HG02852 (cell line): ENCODE measurements at regions not wholly inside any gene's neighbourhood (a gene's known extent, or its start where the extent isn't known, plus 50 kb on each side); places are given as distances from the start of the nearest gene placed in this dataset.
"Not testable (repeated sequence)": the region's sequence is repeated elsewhere in the genome, so short reads cannot be mapped to it uniquely, and the experiment has no call there.

Experiments
- ATAC-seq: cut with Tn5 transposase; IDR thresholded peaks from one replicate; pipeline ENCODE4 v1.9.1; 2021; ENCODE audit warnings: mild to moderate bottlenecking, moderate library complexity; ENCODE audit not compliant: unreplicated experiment

DNA sequence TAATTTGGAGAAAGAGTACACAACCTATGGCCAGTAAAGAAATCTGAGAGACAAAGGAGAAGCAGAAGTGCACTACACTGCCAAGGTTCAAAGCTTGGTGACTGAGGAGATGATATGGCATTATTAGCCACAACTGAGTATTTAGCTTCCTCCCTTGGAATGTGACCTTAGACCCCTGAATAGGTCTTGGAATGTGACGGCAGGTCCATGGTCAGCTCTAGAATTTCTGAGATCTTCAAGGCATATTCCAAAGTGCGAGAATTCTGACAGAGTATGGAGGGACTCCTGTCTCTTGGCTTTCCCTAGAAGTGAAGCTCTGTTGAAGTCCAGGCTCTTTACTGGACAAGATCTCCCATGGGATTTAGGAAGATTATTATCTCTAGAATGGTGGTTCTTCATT is 130.0 kb upstream of the FN1 start:
- no peak for ATAC-seq

DNA sequence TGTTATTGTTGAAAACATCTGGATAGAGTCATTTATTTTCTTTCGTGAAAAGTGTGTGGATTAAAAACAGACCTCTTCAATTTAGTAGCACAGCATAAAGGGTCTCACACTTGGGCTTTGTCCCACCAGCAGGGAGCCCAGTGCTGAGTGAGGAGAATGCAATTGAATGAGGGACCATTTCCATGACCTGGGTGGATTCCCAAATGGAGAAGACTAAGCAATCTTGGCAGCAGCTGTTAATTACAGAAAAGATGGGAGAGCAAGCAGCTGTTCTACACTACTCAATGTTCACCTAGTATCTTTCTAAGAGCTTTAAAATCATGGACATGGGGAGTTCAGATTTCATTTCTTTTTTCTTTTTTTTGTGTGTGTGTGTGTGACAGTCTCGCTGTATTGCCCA is 121.8 kb upstream of the FN1 start:
- no peak for ATAC-seq

DNA sequence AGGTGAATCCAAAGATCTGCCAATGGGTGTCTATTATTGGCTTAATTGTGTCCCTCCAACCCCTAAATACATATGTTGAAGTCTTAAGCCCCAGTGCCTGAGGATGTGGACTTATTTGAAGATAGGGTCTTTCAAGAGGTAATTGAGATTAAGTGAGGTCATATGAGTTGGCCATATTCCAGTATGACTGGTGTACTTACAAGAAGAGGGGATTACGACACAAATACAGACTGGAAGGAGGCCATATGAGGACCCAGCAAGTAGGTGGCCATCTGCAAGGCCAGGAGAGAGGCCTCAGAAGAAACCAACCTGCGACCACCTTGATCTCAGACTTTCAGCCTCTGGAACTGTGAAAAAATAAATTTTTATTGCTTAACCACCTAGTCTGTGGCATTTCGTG is 121.1 kb upstream of the FN1 start:
- no peak for ATAC-seq

DNA sequence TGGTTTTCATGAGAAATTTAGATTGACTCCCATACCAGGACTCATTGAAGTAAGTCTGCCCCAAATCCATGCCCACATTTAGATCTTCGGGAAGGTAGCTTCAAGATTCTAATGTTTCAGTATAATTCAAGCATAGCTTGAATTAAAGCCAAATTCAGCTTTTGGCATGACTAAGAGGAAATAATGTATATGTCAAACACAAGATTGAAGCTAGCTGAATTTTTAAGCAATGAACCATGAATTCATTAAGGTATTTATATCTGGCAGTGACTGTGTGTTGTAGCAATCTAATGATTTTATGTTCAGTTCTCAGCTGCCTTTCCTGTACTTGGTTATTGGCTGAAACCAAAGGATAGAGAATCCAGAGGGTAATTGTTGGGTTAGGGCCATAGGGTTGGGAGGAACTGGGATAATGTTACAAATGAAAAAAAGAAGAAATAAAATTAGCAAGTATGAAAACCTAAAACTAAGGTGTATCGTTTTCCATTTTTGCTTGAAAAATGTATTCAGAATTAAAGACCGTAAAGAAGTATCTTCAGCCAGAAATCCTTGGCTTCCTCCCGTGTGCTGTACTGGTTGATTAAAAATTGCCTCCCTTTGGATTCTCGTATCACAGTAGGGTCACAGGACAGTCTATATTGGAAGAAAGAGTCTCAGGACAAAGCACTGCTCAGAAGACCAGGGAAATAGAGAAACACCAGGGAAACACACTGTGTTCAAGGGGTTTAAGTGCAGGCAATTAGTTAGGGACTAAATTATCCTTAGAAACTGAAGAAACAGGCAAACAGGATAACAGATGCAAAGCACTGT is 119.0 kb upstream of the FN1 start:
- no peak for ATAC-seq

DNA sequence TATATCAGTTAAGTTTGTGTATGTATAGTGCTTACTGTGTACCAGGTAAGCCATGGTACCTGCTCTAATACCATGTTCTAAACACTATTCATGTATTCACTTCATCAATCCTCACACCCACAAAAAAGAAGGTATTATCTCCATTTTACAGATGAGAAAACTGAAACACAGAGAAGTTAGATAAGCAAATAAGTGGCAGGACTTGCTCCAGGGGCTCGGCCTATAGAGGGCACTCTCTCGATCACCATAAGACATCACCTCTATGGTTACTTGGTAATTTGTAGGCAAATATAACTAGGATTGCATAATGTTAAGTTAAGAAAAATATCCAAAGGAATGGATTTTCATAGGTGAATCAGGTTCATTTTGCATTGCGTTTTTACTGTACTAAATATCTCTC is 118.1 kb upstream of the FN1 start:
- ATAC-seq = no peak

DNA sequence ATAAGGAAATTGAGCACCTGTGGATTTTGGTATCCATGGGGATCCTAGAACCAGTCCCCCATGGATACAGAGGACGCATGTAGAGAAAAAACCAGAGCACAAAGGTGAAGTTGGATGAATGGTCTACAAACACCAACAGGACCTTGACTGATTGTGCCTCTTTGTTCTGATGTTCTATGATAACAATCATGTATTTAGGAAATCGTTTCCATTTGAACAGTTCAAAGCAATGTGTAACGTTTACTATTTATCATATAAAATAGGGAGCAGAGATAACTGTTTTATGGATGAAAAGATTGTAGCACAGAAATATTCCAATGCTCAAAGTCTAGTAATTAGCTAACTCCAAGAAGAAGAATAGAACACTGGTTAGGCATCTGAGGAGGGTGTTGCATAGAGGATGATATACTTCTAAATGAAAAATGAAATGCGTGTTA is 116.3 kb upstream of the FN1 start:
- ATAC-seq = no peak

DNA sequence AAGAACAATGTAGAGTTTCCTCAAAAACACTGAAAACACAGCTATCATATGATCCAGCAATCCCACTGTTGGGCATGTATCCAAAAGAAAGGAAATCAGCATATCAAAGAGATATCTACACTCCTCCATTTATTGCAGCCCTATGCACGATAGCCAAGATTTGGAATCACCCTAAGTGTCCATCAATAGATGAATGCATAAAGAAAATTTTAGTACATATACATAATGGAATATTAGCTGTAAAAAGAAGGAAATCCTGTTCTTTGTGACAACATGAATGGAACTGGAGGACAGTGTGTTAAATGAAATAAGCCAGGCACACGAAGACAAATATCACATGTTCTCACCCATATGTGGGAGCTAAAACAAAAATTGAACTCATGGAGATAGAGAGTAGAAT is 114.5 kb upstream of the FN1 start:
- ATAC-seq = no peak

DNA sequence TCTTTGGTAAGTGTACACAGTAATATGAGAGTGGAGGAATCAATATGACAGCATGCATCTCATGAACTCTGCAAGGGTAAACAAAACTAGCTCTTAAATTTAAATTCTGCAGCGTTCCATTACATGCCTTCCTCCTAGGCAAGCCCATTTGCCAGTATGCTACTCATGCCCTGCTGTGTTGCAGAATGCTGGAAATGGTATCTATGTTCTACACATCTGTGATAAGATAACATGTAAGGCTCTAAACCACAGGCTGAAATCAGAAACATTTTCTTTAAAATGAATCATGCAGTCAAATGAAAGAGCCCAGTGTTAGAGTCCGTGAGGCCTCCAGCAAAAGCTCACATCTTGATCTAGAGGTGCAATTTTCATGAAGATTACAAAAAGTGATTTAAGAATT is 112.8 kb upstream of the FN1 start:
- no peak for ATAC-seq

DNA sequence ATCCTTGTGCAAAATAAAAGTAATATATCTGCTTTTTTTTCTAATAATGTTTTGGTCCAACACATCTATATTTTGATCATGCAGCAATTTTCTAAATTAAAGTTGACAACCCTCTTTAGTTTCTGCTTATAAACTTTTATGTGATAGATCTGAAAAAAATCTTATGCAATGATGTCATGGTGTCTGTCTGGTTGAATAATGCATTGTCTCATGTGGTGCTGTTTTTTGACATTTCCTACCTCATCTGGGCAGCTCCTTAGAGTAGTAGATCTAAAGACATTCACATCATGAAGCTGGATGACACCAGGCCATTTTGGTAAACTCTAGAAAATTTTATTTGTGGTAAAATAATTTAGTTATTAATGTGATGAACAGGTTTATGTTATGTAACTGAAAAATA is 106.8 kb upstream of the FN1 start:
- no peak for ATAC-seq

DNA sequence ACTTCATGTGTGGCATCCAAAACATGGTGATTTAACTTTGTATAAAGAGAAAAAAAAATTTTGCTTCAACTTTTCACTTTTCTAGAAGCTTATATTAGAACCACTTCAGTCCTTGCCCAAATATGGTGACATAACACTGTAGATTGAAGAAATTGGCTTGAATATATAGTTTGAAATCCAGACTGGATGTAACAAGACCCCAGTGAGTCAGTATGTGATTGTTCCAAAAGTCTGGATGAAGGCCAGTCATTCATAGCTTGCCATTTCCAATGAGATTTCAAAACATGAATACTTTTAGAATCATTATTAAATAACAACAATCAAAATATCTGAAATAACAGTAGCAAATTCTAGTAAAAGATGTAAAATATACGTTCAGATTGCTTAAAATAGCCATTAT is 104.8 kb upstream of the FN1 start:
- no peak for ATAC-seq

DNA sequence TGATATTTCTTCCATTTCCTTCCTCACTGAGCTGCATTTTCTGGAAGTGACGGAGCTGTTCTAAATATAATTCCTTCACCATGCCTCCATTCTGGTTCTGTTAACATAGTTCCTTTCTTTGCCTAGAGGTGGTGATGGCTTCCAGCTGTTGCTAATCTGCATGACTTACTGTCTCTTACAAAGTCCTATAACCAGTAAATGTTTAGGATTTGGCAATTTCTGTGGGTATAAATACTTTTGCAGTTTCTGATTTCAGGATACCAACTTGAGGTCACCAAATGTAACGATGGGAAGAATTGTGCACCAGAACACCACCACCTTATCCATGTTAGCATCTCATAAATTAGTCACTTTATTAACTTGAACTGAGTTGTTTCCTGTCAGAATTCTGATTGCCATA is 101.7 kb upstream of the FN1 start:
- ATAC-seq = no peak

DNA sequence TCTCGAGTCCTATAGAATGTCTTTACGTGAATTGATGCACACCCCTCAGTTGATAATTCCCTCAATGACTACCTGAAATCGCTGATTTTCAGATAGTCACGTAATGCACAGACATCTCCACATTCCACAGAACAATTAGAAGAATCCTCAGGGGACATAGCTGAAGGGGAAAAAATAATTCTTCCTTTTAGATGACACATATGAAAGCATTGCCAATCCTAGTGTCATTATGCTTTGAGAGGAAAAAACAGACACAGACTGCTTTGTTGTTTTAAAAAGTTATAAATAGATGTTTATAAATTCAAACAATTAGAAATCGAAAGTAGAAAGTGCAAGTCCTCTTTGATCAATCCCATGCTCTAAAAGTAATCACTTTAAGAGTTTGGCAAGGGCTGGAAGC is 100.6 kb upstream of the FN1 start:
- no peak for ATAC-seq

DNA sequence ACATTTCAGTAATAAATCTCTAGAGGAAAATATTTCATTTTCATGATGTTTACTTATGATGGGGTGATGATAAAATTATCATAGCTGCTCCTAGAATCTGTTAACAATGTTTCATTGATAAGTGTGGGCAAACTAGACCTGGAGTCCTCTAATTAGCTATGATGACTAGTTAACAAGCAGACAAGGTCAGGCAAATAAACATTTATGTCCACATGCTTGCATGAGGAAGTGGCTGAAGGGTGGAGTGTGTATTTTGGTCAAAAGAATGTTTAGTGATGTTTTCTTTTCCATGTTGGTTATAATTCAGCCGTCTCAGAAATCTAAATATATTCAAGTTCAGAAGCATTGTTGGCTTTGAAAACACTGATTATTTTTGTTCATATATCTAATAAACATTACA is 99.9 kb upstream of the FN1 start:
- no peak for ATAC-seq

DNA sequence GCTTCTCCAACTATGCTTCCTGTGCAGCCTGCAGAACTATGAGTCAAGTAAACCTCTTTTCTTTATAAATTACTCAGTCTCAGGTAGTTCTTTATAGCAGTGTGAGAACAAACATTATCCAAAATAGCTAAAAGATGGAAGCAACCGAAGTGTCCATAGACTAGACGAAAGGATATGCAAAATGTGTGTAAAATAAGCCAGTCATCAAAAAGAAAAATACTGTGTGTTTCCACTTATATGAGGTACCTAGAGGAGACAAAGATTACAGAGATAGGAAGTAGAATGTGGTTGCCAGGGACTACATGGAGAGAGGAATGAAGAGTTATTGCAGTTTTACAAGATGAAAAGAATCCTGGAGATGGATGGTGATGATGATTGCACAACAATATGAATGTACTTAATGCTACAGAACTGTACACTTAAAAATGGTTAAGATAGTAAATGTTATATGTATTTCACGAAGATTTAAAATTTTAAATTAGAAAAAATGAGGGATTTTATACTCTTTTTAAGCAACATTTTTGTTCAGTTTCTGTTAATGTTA is 99.3 kb upstream of the FN1 start:
- ATAC-seq = no peak

DNA sequence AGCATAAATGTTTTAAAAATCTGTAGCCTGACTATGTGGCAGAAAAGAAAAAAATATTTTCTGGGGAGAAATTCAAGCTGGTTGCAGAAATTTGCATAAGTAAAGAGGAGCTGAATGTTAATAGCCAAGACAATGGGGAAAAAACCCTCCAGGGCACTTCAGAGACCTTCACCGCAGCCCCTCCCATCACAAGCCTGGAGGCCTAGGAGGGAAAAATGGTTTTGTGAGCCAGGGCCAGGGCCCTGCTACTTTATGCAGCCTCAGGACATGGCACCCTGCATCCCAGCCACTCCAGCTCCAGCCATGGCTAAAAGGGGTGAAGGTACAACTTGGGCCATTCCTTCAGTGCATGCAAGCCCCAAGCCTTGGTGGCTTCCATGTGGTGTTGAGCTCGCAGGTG is 97.8 kb upstream of the FN1 start:
- not testable (repeated sequence) for ATAC-seq

DNA sequence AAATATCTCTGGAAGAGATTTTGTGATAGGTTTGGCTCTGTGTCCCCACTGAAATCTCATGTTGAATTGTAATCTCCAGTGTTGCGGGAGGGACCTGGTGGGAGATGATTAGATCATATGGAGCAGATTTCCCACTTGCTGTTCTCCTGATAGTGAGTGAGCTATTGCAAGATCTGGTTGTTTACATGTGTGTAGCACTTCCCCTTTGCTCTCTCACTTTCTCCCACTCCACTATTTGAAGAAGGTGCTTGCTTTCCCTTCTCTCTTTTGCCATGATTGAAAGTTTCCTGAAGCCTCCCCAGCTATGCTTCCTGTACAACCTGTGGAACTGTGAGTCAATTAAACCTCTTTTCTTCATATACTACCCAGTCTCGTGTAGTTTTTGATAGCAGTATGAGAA is 97.0 kb upstream of the FN1 start:
- ATAC-seq = no peak

DNA sequence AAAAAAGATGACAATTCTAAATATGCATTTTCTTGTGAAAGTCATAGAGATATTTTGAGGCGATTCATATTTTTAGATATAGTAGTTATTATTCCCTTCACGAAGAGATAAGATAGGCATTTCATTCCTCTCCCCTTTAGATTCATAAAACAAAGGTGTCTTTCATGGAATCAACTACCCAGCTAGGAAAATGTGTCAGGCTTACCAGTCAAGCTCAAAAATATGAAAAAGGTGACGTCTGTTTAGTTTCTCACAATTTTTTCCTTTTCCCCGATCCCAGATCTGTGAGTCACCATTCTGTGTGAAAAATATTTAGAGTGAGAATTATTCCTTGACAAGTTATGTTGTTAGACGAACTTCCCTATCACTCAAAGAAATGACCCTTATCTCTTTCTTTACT is 95.4 kb upstream of the FN1 start:
- ATAC-seq = no peak

DNA sequence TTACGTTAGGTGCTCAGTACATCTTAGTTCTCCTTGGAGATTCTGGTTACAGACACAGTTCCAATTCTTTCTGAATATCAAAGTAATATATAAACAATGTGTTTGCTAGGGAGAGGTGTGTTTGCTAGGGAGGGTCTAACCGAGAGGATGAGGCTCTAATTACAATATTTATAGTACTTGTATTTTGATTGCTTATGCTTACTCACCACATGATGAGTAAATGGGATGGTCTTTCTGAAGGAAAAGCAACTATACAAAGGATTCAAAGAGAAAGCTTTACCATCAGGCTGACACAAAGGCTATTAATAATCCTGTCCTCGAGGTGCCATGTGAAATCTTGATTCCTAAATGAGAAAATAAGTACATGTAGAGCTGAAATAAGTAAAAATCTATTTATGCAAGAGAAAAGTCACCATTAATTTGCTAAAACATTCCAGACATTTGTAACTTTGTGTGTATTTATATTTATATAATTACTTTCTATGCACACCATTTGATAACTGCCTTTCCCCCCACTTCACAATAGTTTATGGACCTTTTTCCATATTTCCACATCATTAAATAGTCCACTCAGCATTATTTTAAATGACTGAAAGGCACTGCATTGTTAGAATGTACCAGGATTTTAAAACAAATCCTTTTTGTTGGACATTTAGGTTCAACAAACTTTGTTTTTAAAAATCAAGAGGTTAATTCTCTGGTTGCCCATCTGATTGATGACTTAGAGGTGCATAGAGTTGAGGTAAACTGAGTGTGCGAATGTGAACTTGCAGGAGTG is 94.5 kb upstream of the FN1 start:
- no peak for ATAC-seq

DNA sequence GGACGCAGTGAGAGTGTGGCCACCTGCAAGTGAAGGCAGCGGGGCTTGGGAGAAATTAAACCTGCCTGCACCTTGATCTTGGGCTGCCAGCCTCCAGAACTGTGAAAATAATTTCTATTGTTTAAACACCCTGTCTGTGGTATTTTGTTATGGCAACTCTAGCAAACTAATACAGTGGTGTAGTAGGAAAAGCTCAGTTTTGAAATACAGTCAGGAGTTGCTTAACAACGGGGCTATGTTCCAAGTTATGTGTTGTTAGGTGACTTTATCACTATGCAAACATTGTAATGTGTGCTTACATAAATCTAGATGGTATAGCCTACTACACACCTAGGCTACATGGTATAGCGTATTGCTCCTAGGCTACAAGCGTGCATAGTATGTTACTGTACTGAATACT is 93.4 kb upstream of the FN1 start:
- ATAC-seq = no peak

DNA sequence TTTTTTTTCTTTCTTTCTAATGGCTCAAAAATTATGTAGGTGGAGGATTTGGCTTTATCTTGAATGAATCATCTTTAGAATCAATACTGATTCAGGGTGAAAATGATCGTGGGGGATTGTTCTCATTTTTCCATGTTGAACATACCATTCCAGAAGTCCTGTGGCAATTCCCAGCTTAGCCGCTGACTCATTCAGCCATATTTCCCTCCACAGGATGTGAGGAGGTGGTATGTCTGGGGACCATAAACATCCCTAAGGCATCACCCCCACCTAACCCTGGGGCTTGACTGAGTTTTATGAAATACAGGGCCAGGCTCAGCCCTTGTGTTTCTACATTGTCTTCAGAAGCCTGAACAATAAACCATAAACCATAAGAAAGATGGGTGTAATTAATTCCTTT is 92.7 kb upstream of the FN1 start:
- no peak for ATAC-seq

DNA sequence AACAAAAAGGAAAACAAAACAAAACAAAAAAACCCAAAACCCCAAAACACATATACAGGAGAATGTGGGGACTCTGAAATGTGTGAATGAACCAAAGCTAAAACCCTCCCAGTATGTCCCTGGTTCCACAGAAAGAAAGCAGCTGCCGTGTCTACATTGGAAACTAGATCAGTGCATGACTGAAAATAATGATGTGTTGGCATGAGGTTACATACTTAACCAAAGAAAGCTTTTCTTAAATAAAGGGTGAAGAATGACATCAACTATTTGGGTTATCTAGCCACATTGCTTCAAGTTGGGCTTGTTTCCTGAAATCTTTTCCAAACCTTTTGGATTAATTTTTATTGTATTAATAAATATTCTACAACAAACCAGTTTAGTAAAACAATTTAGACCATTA is 91.9 kb upstream of the FN1 start:
- no peak for ATAC-seq

DNA sequence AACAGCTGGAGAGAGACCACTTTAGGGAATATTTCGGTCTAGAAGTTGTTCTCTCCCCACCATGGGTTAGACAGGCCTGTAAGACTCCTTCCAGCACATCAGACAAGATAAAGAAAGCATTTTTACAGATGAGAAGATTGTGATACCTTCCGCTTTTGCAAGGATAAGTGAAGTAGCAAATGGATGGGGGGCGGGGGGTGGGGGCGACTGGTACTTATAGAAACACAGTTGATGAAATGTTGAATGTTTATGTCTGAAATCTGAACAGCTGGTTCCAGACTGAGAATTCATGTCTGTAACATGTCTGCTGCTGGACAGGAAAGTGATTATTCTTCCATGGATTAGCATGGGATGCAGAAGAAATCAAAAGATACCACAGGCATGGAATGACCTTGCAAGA is 90.5 kb upstream of the FN1 start:
- ATAC-seq = no peak
